NCI-H1048 (cell line): ENCODE measurements at regions not wholly inside any gene's neighbourhood (a gene's known extent, or its start where the extent isn't known, plus 50 kb on each side); places are given as distances from the start of the nearest gene placed in this dataset.
"Not testable (repeated sequence)": the region's sequence is repeated elsewhere in the genome, so short reads cannot be mapped to it uniquely, and the experiment has no call there.

Source experiments
- DNase-seq: peaks from one replicate; lab custom pipeline; 2025; lab: John Stamatoyannopoulos, UW

DNA sequence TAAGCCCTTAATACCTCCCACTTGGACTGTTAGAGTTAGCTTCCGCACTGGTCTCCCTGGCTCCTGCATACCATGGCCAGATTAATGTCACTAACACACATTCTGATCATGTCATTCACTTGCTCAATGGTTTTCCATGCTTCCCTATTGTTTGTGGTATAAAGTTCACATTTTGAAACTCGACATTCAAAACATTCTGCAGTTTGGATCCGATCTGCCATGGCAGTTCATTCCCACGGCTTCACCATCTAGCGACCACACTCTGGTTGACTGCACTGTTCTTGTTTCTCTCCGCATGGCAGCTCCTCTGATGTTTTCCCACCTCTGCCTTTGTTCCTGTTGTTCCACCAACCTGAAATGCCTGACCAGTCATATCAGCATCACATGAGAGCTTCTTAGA is 87.4 kb upstream of the WAC start:
- DNase-seq, result no peak

DNA sequence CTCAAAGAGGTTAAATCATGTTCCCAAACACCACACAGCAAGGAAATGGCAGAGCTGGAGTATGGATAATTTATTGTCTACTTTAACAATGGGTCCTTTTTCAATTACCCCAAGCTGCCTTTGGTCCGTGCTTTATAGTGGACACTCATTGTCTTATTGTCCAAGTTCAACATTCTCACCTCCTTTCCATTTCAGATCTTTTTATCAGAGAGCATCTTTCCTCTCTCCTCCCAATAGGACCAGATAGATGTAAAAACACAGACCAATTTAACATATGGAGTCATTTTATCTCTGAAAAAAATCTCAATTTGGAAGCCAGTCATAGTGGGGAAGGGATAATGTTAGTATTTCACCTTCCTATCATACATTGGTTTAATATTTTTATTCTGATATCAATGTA is 83.5 kb upstream of the WAC start:
- DNase-seq, result no peak

DNA sequence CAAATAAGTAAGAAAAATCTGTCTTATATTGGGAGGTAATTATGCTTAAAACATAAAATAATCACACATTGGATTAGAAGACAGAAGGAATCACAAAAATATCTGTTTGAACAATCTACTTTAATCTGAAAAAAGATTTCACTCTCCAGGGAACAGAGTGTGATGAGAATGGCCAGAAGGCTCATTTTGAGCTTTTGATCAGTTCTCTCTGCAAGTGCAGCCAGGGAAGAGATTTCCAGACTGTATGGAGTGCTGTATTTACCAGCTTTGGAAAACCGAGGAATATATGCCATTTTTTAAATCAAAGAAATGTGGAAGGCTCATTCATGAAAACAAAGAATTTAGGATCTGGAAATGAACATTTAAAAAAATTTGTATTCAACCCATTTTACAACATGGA is 83.0 kb upstream of the WAC start:
- no peak for DNase-seq

DNA sequence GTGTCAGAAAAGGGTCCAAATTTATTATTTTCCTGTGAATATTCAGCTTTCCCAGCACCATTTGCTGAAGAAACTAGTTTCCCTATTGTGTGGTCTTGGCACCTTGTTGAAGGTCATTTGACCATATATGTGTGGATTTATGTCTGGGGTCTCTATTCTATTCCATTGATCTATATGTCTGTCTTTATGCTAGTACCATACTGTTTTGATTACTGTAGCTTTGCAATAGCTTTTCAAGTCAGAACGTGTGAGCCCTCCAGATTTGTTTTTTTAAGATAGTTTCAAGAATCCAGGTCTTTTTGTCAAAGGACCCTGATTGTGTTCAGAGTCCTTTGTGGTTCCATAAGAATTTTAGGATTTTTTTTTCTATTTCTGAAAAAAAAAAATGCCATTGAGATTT is 79.0 kb upstream of the WAC start:
- no peak for DNase-seq

DNA sequence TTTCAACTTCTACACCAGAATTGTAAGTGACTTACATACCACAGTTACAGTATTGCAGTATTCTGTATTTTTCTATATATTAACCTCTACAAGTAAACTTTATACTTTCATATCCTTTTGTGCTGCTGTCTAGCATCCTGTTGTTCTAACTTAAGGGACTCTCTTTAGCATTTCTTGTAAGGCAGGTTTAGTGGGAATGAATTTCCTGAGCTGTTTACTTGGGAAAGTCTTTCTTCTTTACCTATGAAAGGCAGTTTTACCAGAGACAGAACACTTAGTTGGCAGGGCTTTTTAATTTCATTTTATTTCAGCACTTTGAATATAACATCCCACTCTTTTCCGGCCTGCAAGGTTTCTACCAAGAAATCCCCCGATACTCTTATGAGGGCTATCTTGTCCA is 75.8 kb upstream of the WAC start:
- no peak for DNase-seq

DNA sequence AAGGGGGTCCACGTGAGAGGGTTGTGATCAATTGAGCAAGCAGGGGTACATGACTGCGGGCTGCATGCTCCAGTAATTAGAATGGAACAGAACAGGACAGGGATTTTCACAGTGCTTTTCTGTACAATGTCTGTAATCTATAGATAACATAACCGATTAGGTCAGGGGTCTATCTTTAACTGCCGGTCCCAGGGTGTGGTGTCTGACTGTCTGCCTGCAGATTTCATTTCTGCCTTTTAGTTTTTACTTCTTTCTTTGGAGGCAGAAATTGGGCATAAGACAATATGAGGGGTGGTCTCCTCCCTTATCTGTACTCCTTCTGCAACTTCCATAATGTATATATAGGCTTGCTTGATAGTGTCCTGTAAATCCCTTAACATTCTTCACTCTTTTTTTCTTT is 75.0 kb upstream of the WAC start:
- DNase-seq, result not testable (repeated sequence)

DNA sequence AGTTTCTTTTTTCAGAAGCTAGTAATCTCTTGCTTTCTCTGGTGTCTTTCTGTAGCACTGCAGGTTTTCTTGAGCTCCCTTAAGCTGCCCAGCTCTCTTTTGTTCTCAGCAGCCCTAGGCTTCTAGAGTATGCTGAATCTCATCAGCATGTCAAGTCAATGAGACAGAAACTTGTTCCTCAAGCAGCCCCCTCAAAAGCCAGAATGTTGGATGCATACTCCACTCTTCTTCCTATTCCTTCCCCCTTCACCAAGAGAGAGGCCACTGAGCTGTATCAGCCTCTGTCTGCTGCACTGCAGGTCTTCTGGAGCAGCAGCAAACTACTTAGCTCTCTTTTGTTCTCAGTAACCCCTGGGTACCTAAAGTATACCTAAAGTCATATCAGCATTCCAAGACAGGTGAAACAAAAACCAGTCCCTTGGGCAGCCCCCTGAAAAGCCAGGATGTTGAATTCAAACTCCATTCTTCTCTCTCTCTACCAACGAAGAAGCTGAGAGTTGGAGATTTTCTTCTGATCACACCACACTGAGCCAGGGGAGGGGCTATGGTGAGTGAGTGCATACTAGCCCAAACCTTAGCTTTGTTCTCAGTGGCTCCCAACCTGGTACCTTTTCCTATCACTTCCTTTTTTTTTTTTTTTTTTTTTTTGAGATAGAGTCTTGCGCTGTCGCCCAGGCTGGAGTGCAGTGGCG is 73.3 kb upstream of the WAC start:
- no peak for DNase-seq

DNA sequence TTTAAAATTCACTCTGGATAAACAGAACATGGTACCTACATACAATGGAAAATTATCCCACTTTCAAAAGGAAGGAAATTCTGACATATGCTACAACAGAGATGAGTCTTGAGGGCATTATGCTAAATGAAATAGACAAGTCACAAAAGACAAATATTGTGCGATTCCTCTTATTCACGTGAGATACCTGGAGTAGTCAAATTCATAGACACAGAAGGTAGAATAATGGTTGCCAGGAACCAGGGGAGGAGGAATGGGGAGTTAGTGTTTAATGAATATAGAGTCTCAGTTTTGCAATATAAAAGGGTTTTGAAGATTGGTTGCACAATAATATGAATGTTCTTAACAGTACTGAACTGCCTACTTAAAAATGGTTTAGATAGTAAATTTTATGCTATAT is 69.8 kb upstream of the WAC start:
- no peak for DNase-seq

DNA sequence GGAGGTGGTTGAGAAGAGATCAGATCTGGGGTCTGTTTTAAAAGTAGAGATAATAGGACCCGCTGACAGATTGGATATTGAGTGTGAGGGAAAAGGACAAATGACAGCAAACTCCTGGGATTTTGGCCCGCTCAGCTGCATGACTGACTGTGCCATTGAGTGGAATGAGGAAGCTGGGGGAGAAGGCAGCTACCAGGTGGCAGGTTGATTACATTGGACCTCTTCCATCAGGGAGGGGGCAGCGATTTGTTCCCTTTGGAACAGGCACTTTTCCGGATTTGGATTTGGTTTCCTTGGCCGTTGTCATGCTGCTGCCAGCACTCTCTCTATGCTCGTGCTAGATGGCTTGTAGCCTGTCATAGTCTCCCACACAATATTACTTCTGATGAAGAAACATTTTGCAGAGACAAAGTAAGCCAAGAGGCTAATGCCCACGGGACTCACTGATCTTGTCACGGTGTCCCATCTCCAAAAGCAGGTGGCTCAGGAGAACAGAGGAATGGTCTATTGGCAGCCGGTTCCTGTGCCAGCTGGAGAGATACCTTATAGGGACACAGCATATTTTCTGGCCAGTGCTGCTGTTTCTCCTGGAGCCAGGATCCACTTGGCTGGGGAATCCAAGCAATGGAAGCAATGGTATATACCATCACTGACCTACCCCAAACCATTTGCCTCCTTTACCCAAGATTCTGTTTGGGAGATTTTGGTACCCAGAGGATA is 69.1 kb upstream of the WAC start:
- DNase-seq, result no peak

DNA sequence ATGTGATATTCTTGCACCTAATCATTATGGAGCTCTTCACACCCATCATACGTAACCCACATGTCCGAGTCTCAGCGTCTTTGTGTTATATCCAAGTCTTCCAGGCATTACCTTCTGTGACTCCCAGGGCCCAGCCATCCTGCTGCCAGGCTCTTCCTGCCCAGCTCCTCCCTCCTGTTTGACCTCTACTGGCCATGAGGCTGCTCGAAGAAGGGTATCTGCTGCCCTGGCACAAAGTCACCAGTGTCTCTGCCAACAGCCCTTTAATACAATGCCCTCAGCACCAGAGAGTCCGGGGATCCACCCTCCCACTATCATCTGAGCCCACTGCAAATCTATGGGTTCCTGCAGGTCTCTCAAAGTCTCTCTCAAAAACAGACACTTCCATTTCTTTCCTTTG is 65.3 kb upstream of the WAC start:
- no peak for DNase-seq

DNA sequence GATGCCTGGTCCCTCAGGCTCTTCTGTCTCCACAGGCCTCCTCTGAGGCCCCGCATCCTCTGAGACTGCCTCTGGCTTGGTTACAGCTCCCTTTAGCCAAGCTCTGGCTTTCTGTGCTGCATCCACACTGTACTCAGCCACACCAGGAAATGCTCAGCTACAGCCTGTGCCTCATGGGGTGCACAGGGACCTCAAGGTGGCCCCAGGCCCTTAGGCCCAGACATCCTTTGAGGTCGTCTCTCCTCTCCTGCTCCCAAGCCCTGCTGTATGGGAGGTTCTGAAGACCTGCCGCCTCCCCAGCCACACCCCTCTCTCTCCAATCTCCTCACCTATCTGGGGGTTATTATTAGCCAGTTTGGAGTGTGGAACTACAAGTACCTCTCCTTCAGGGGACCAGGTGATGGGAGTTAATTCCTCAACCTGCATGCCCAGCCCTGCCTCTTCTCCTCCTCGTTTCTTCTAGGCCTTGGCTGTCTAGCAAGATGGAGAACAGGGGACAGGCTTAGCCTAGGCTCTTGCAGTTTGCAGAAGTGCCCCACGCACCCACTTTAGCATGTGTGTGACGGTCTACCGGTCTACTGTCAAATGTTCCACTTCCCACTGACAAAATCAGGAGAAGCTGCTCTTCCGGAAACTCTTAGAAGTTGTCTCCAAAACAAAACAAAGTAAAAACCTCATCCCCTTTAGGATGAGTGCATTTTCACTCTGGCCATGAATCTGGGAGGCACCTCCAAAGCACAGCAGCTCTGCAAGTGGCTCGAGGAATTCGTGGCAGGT is 64.0 kb upstream of the WAC start:
- no peak for DNase-seq

DNA sequence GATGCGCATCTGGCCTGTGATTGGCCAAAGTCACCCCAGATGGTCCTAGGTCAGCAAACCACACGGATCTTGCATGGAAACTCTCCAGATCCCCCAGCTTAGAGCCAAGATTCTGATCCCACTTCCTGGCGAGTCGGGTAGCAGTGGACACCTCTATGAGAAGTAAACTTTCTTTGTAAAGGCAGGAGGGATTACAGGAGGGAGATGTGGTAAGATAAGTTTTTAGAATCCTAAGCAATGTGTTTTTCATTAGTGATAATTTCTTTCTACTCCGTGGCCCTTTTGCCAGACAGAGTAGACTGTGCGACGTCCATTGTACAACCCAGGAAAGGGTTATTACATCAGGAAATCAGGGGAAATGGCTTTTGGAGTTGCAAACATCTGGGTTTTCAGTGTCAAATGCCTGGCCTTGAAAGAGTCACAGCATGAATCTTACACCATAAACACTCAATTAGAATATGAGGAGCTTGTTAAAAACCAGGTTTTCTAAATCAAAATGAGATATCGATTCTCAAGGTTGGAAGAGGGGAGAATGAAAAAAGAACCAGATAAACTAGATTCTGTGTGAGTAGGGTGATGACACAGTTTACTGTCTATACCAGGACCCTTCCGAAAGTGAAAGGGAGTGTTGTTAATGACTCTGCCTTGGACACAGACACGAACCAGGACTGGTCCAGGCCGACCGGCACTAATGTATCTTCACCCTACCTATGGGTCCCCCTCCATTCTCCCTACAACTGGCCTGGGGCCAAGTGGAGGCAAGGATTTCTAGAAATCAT is 61.9 kb upstream of the WAC start:
- DNase-seq, result no peak

DNA sequence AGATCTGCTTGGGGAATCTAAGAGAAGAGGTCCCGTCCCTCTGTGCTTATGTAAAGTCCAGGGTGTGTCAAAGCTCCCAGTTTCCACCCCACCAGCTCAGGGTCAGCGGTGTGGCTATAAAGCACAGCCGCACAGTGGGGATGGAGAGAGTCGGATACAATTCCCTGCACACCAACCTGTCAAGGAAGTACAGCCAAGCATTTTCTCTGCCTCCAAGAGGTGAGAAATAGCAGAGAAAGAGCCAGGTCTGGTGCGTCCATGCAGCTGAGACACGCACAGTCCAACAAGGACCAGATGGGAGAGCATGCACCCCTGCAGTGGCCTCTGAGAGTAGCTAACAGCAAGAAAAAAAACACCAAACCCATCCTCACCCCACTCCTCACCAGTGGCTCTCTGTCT is 61.3 kb upstream of the WAC start:
- DNase-seq, result no peak

DNA sequence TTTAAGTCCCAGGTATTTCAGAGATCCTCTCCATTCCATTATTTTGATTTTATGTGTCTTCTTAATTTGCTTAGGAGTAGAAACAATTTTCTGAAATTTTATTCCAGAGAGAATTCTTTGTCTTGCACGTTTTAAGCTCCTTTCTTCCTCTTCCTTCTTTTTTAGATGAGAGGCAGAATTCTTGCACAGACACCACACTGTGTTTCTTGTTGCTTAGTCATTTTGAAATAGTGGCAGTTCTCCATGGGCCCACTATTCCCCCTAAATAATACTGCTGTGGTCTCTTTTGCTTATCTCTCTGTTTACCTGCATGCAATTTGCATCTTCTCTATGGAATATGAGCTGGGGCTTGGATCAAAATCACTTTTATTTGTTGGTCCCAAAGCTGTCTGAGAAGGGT is 54.3 kb upstream of the WAC start:
- no peak for DNase-seq

DNA sequence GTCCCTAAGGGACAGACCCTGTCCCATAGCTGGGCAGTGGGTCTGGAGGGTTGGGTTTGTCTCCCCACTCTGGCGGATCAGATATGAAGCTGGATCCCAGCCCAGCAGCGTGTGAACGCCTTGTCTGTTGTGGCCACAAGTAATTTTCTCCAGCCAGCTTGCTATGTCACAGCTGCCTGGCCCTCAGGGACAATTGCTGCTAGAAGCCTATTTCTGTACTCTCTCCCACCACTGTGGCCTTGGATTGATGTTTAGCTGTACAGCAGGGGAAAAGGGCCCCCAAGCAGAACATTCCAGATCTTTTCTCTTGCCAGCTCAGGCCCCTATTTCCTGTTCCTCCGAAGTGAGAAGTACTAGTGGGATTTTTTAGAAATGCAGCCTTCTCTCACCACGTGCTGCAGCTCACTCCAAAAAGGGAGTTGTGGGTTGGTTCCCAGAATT is 53.5 kb upstream of the WAC start:
- DNase-seq, result no peak

DNA sequence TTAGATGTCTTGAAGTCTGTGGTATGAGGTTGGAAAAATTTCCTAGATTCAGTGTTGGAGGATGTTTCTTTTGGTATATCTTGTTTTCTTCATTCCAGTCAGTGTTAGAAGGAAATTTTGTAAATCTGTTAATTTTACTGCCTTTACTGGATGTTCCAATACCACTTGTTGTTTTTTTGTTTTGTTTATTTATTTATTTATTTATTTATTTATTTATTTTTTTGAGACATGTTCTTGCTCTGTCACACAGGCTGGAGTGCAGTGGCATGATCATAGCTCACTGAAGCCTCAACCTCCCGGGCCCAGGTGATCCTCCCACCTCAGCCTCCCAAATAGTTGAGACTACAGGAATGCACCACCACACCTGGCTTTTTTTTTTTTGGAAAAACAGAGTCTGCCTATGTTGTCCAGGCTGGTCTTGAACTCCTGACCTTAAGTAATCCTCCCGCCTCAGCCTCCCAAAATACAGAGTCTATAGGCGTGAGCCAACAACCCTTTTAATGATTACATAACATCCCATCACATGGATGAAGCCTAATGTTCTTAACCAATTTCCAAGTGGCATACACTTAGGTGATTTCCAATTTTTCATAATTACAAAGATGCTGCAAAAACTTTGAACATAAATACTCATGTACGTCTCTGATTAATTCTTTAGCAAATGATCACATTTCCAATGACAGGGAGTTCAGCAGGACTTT is 52.8 kb upstream of the WAC start:
- no peak for DNase-seq

DNA sequence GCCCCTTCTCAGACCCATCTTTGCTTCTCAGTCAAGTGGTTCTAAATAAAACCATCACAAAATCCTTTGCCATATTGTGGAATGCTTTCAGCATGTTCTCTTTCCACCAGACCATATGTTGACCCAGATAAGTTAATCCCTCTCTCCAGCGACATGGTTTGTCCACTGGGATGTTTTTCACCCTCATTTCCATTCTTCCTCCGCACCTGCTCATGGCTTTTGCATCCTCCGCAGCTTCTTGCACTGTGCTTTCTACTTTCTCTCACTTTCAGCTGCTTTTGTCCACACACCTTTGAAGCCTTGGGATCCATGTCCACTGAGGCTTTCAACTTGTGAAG is 52.3 kb upstream of the WAC start:
- no peak for DNase-seq

DNA sequence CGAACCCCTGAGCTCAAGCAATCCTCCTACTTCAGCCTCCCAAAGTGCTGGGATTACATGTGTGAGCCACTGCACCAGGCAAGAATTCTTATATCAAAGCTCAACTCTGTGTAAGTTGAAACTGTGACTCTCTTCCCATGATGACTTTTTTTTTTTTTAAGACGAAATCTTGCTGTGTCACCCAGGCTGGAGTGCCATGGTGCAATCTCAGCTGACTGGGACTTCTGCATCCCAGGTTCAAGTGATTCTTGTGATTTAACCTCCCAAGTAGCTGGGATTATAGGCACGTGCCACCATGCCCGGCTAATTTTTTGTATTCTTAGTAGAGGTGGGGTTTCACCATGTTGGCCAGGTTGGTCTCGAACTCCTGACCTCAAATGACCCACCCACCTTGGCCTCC is 51.6 kb upstream of the WAC start:
- not testable (repeated sequence) for DNase-seq

DNA sequence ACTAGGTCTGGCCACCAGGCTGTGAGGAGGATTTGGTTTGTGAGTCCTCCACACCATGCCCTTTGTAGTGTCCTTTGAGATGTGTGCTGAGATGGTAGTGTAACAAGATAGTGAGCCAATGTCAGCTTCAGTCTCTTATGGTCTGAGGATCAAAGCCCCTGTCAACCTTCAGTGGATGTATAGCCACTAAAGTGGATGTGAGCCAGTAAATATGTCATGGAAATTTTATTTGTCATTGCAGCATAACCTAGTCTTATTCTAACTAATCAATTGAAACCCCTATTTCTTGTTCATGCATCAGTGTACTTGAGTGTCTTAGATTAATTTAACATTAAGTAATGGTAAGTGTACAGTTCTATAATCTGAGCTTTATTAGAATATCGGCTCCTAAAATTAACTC is 51.0 kb upstream of the WAC start:
- DNase-seq, result no peak
